ENCODE measurements at regions not wholly inside any gene's neighbourhood (a gene's known extent, or its start where the extent isn't known, plus 50 kb on each side); places are given as distances from the start of the nearest gene placed in this dataset.
"Not testable (repeated sequence)": the region's sequence is repeated elsewhere in the genome, so short reads cannot be mapped to it uniquely, and the experiment has no call there.

- not testable (repeated sequence) for DNase-seq (ENCODE audit: low read depth in 3 of 3)
These were observed 705.0 kb upstream of the SEMA3D start for GRCh38 chr7:85891900-85892299.

GRCh38 chr7:85890244-85890811 is 703.5 kb upstream of the SEMA3D start:
- no peak for DNase-seq (ENCODE audit: low read depth in 3 of 3)

GRCh38 chr7:85887133-85887532 is 700.3 kb upstream of the SEMA3D start:
- no peak for DNase-seq (ENCODE audit: low read depth in 3 of 3)

- DNase-seq (ENCODE audit: low read depth in 3 of 3): no peak
These were observed 695.5 kb upstream of the SEMA3D start for GRCh38 chr7:85882335-85882734.

GRCh38 chr7:85875398-85875797 is 688.5 kb upstream of the SEMA3D start:
- no peak for DNase-seq (ENCODE audit: low read depth in 3 of 3)

- DNase-seq (ENCODE audit: low read depth in 3 of 3): no peak
These were observed 679.7 kb upstream of the SEMA3D start for GRCh38 chr7:85866540-85866939.

GRCh38 chr7:85851571-85852193 is 664.8 kb upstream of the SEMA3D start:
- DNase-seq (ENCODE audit: low read depth in 3 of 3): no peak

- DNase-seq (ENCODE audit: low read depth in 3 of 3): no peak
These were observed 663.5 kb upstream of the SEMA3D start for GRCh38 chr7:85850381-85850780.

- no peak for DNase-seq (ENCODE audit: low read depth in 3 of 3)
These were observed 653.7 kb upstream of the SEMA3D start for GRCh38 chr7:85840554-85840953.

GRCh38 chr7:85833066-85833465 is 646.2 kb upstream of the SEMA3D start:
- DNase-seq (ENCODE audit: low read depth in 3 of 3): no peak

- no peak for DNase-seq (ENCODE audit: low read depth in 3 of 3)
These were observed 644.1 kb upstream of the SEMA3D start for GRCh38 chr7:85830982-85831381.

- DNase-seq (ENCODE audit: low read depth in 3 of 3): no peak
These were observed 643.1 kb upstream of the SEMA3D start for GRCh38 chr7:85829817-85830432.

GRCh38 chr7:85829176-85829575 is 642.3 kb upstream of the SEMA3D start:
- no peak for DNase-seq (ENCODE audit: low read depth in 3 of 3)

- no peak for DNase-seq (ENCODE audit: low read depth in 3 of 3)
These were observed 641.8 kb upstream of the SEMA3D start for GRCh38 chr7:85828614-85829013.

- DNase-seq (ENCODE audit: low read depth in 3 of 3): no peak
These were observed 636.7 kb upstream of the SEMA3D start for GRCh38 chr7:85823396-85824080.

GRCh38 chr7:85821926-85822325 is 635.1 kb upstream of the SEMA3D start:
- DNase-seq (ENCODE audit: low read depth in 3 of 3): no peak

- no peak for DNase-seq (ENCODE audit: low read depth in 3 of 3)
These were observed 634.0 kb upstream of the SEMA3D start for GRCh38 chr7:85820702-85821443.

GRCh38 chr7:85815526-85815925 is 628.7 kb upstream of the SEMA3D start:
- DNase-seq (ENCODE audit: low read depth in 3 of 3): no peak

GRCh38 chr7:85806321-85806720 is 619.5 kb upstream of the SEMA3D start:
- no peak for DNase-seq (ENCODE audit: low read depth in 3 of 3)

- no peak for DNase-seq (ENCODE audit: low read depth in 3 of 3)
These were observed 618.8 kb upstream of the SEMA3D start for GRCh38 chr7:85805656-85806055.

GRCh38 chr7:85805249-85805648 is 618.4 kb upstream of the SEMA3D start:
- no peak for DNase-seq (ENCODE audit: low read depth in 3 of 3)

- no peak for DNase-seq (ENCODE audit: low read depth in 3 of 3)
These were observed 615.4 kb upstream of the SEMA3D start for GRCh38 chr7:85802211-85802610.
